WTC11 (cell line): ENCODE measurements at regions not wholly inside any gene's neighbourhood (a gene's known extent, or its start where the extent isn't known, plus 50 kb on each side); places are given as distances from the start of the nearest gene placed in this dataset.

Experiments used
- ATAC-seq: fragments of 200-7000 bp; cut with Tn5 transposase; 2 replicates; pipeline ENCODE4 v1.10.0; 2021; ENCODE audit warnings: mild to moderate bottlenecking, moderate library complexity
- CTCF ChIA-PET: fragments of 300-600 bp; sonication (Branson Sonifier 250); formaldehyde crosslinking; loops from one replicate; lab custom pipeline; 2021; ENCODE audit warnings: antibody characterized with exemption; lab: Charles Lee
- POLR2A ChIA-PET: fragments of 350-600 bp; sonication (Branson Sonifier 250); formaldehyde crosslinking; loops from one replicate; lab custom pipeline; 2021; ENCODE audit warnings: antibody characterized with exemption; lab: Charles Lee
- DNase-seq: peaks from one replicate; pipeline ENCODE4 v3.0.0; 2021; ENCODE audit warnings: low spot score
- H3K27ac Mint-ChIP-seq: 2 replicates; pipeline ENCODE4 v1.8.0; 2021; ENCODE audit warnings: mixed read lengths
- H3K27me3 Mint-ChIP-seq: 2 replicates; pipeline ENCODE4 v1.8.0; 2021; ENCODE audit warnings: low read depth, mild to moderate bottlenecking, moderate library complexity, mixed read lengths
- H3K36me3 Mint-ChIP-seq: 2 replicates; pipeline ENCODE4 v1.8.0; 2021; ENCODE audit warnings: mixed read lengths
- H3K4me1 Mint-ChIP-seq: 2 replicates; pipeline ENCODE4 v1.8.0; 2022; ENCODE audit warnings: mixed read lengths
- H3K4me3 Mint-ChIP-seq: 2 replicates; pipeline ENCODE4 v1.8.0; 2021; ENCODE audit warnings: mild to moderate bottlenecking, moderate library complexity, mixed read lengths
- H3K9me3 Mint-ChIP-seq: 2 replicates; pipeline ENCODE4 v1.8.0; 2021; ENCODE audit warnings: mixed read lengths
- ATF1 ChIP-seq: sonication (generic); formaldehyde crosslinking; IDR thresholded peaks from 2 replicates; pipeline ENCODE4 v1.8.1; 2023; ENCODE audit warnings: mild to moderate bottlenecking, moderate library complexity, missing genetic modification reagents
- CREM ChIP-seq: sonication (generic); formaldehyde crosslinking; IDR thresholded peaks from 2 replicates; pipeline ENCODE4 v1.8.1; 2022; ENCODE audit warnings: mild to moderate bottlenecking, missing genetic modification reagents, moderate library complexity
- ELF4 ChIP-seq: sonication (generic); formaldehyde crosslinking; IDR thresholded peaks from 2 replicates; pipeline ENCODE4 v1.8.1; 2022; ENCODE audit warnings: low read depth, mild to moderate bottlenecking, moderate library complexity, missing genetic modification reagents
- ETV6 ChIP-seq: sonication (generic); formaldehyde crosslinking; IDR thresholded peaks from 2 replicates; pipeline ENCODE4 v1.8.1; 2022; ENCODE audit warnings: mild to moderate bottlenecking, missing genetic modification reagents
- FOXJ3 ChIP-seq: sonication (generic); formaldehyde crosslinking; IDR thresholded peaks from 2 replicates; pipeline ENCODE4 v1.9.0; 2021; ENCODE audit warnings: missing genetic modification reagents, mild to moderate bottlenecking, borderline replicate concordance
- GRHL2 ChIP-seq: fragments of 250-450 bp; sonication (Bioruptor Pico); IDR thresholded peaks from 2 replicates; pipeline ENCODE4 v1.8.0; 2022; ENCODE audit warnings: mild to moderate bottlenecking, moderate library complexity; ENCODE audit not compliant: insufficient replicate concordance, severe bottlenecking
- GTF2I ChIP-seq: fragments of 250-450 bp; sonication (Bioruptor Pico); conservative IDR thresholded peaks from 2 replicates; pipeline ENCODE4 v1.4.0; 2021; ENCODE audit warnings: mild to moderate bottlenecking
- HMGXB4 ChIP-seq: sonication (generic); formaldehyde crosslinking; IDR thresholded peaks from 2 replicates; pipeline ENCODE4 v1.8.1; 2023; ENCODE audit warnings: mild to moderate bottlenecking, moderate library complexity, missing genetic modification reagents
- NR1H2 ChIP-seq: sonication (generic); formaldehyde crosslinking; IDR thresholded peaks from 2 replicates; pipeline ENCODE4 v1.9.0; 2021; ENCODE audit warnings: mild to moderate bottlenecking, moderate library complexity, missing genetic modification reagents
- OVOL2 ChIP-seq: fragments of 250-450 bp; sonication (Bioruptor Pico); IDR thresholded peaks from 2 replicates; pipeline ENCODE4 v1.9.0; 2021; ENCODE audit warnings: mild to moderate bottlenecking, borderline replicate concordance
- PRRX2 ChIP-seq: fragments of 250-450 bp; sonication (Bioruptor Pico); IDR thresholded peaks from 2 replicates; pipeline ENCODE4 v1.8.0; 2021; ENCODE audit warnings: mild to moderate bottlenecking
- SMAD3 ChIP-seq: sonication (generic); formaldehyde crosslinking; IDR thresholded peaks from 2 replicates; pipeline ENCODE4 v1.8.0; 2022; ENCODE audit warnings: missing genetic modification reagents, mild to moderate bottlenecking, borderline replicate concordance
- SMAD4 ChIP-seq: sonication (generic); formaldehyde crosslinking; IDR thresholded peaks from 2 replicates; pipeline ENCODE4 v1.8.0; 2022; ENCODE audit warnings: mild to moderate bottlenecking, missing genetic modification reagents
- STAT6 ChIP-seq: sonication (generic); formaldehyde crosslinking; conservative IDR thresholded peaks from 2 replicates; pipeline ENCODE4 v1.8.1; 2023; ENCODE audit warnings: mild to moderate bottlenecking, low read depth, missing genetic modification reagents, moderate library complexity
- TCF7 ChIP-seq: sonication (generic); formaldehyde crosslinking; IDR thresholded peaks from 2 replicates; pipeline ENCODE4 v1.8.0; 2022; ENCODE audit warnings: mild to moderate bottlenecking, low read depth, missing genetic modification reagents, moderate library complexity
- TP53 ChIP-seq: sonication (generic); formaldehyde crosslinking; IDR thresholded peaks from 2 replicates; pipeline ENCODE4 v1.8.1; 2023; ENCODE audit warnings: mild to moderate bottlenecking, missing genetic modification reagents
- USF1 ChIP-seq: sonication (generic); formaldehyde crosslinking; IDR thresholded peaks from 2 replicates; pipeline ENCODE4 v1.8.0; 2022; ENCODE audit warnings: mild to moderate bottlenecking, missing genetic modification reagents
- TF ChIP-seq, protein P1 (sequence below): sonication (generic); formaldehyde crosslinking; IDR thresholded peaks from 2 replicates; pipeline ENCODE4 v1.8.0; 2022; ENCODE audit warnings: mild to moderate bottlenecking, missing genetic modification reagents
- TF ChIP-seq, protein P2 (sequence below): sonication (generic); formaldehyde crosslinking; IDR thresholded peaks from 2 replicates; pipeline ENCODE4 v1.8.1; 2022; ENCODE audit warnings: mild to moderate bottlenecking, missing genetic modification reagents, moderate library complexity, borderline replicate concordance
- TF ChIP-seq, protein P3 (sequence below): sonication (generic); formaldehyde crosslinking; IDR thresholded peaks from 2 replicates; pipeline ENCODE4 v1.8.1; 2022; ENCODE audit warnings: low read depth, mild to moderate bottlenecking, moderate library complexity, missing genetic modification reagents, borderline replicate concordance
- TF ChIP-seq, protein P4 (sequence below): sonication (generic); formaldehyde crosslinking; IDR thresholded peaks from 2 replicates; pipeline ENCODE4 v1.8.1; 2023; ENCODE audit warnings: mild to moderate bottlenecking, missing genetic modification reagents

DNA sequence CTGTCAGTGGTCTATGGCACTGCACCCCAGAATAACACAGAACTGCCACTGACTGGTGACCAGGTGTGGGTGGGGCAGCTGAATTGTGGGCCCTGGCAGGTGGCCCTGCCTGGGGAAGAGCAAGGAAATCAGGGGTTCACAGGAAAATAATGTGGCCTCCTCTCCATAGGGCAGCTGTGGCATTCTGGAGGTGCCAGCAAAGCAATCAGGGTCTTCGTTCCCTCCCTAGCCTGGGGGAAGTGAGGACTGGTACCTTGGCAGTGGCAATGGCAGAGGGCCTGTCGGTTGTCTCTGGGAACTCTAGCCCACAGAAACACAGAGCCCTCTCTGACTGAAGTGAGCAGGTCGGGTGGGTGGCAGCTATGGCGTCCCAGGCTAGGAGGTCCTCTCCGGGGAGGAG is 223.0 kb downstream of the GRIA2 start (continued):
- TF ChIP-seq, protein P1, sequence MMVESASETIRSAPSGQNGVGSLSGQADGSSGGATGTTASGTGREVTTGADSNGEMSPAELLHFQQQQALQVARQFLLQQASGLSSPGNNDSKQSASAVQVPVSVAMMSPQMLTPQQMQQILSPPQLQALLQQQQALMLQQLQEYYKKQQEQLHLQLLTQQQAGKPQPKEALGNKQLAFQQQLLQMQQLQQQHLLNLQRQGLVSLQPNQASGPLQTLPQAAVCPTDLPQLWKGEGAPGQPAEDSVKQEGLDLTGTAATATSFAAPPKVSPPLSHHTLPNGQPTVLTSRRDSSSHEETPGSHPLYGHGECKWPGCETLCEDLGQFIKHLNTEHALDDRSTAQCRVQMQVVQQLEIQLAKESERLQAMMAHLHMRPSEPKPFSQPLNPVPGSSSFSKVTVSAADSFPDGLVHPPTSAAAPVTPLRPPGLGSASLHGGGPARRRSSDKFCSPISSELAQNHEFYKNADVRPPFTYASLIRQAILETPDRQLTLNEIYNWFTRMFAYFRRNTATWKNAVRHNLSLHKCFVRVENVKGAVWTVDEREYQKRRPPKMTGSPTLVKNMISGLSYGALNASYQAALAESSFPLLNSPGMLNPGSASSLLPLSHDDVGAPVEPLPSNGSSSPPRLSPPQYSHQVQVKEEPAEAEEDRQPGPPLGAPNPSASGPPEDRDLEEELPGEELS = no peak
- TF ChIP-seq ATF1 (CRISPR knock-in tag) (no peak), NR1H2 (no peak), PRRX2 (CRISPR knock-in tag) (no peak), ETV6 (CRISPR knock-in tag) (no peak), OVOL2 (CRISPR knock-in tag) (no peak), TP53 (CRISPR knock-in tag) (no peak), ELF4 (CRISPR knock-in tag) (no peak)

GRCh38 chr4:157425897-157426296 is 205.4 kb downstream of the GRIA2 start:
- H3K27me3 Mint-ChIP-seq = no peaks in the 10 kb centered on the region
- CTCF ChIA-PET = no interaction called here
- H3K4me3 Mint-ChIP-seq = no peak overlapping the region
- no peak for TF ChIP-seq GTF2I
- TF ChIP-seq, protein P2, sequence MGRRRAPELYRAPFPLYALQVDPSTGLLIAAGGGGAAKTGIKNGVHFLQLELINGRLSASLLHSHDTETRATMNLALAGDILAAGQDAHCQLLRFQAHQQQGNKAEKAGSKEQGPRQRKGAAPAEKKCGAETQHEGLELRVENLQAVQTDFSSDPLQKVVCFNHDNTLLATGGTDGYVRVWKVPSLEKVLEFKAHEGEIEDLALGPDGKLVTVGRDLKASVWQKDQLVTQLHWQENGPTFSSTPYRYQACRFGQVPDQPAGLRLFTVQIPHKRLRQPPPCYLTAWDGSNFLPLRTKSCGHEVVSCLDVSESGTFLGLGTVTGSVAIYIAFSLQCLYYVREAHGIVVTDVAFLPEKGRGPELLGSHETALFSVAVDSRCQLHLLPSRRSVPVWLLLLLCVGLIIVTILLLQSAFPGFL = no peak
- no peak for DNase-seq
- no peak overlapping the region for H3K27ac Mint-ChIP-seq
- POLR2A ChIA-PET = no interaction called here
- H3K4me1 Mint-ChIP-seq = no peaks in the 10 kb centered on the region
- no peak for ATAC-seq
- peaks cover 6% of the 10 kb centered on the region for H3K36me3 Mint-ChIP-seq
- peaks cover 21% of the 10 kb centered on the region for H3K9me3 Mint-ChIP-seq

DNA sequence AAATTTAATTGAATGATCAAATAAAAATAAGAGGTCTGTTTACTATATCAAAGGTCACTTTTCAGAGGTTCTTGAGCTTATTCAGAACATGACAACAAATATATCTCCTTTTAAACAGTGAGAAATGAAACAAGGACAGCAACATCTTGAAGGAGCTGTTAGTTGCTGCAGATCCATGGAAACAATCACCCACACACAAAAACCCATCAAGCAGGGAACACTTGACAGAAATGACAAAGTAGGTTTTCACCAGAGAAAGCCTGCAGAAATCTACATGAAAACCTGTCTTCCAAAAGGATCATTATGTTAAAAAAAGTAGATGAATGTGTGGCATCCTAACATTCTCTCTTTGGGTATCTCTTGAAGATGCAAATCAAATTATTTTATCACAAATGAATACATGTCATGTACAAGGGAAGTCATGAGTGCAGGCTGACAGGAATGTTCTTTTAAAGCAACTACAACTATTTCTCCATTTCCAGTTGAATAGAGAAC is 203.0 kb downstream of the GRIA2 start:
- ChIA-PET POLR2A (no interaction called here), CTCF (no interaction called here)
- Mint-ChIP-seq H3K4me3 (no peak overlapping the region), H3K4me1 (no peaks in the 10 kb centered on the region), H3K9me3 (peaks cover 21% of the 10 kb centered on the region), H3K27ac (no peak overlapping the region), H3K27me3 (no peaks in the 10 kb centered on the region), H3K36me3 (peaks cover 6% of the 10 kb centered on the region)
- DNase-seq = no peak
- no peak for ATAC-seq
- TF ChIP-seq, protein P2 = no peak
- TF ChIP-seq, protein P3, sequence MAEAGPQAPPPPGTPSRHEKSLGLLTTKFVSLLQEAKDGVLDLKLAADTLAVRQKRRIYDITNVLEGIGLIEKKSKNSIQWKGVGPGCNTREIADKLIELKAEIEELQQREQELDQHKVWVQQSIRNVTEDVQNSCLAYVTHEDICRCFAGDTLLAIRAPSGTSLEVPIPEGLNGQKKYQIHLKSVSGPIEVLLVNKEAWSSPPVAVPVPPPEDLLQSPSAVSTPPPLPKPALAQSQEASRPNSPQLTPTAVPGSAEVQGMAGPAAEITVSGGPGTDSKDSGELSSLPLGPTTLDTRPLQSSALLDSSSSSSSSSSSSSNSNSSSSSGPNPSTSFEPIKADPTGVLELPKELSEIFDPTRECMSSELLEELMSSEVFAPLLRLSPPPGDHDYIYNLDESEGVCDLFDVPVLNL = no peak
- no peak for TF ChIP-seq ELF4 (CRISPR knock-in tag)
- TF ChIP-seq HMGXB4 (CRISPR knock-in tag) = no peak
- TF ChIP-seq TCF7 = no peak
- no peak for TF ChIP-seq SMAD3
- TF ChIP-seq CREM (CRISPR knock-in tag) = no peak
- TF ChIP-seq TP53 (CRISPR knock-in tag) = no peak
- TF ChIP-seq STAT6 (CRISPR knock-in tag) = no peak
- no peak for TF ChIP-seq USF1 (CRISPR knock-in tag)
- no peak for TF ChIP-seq SMAD4 (CRISPR knock-in tag)
- no peak for TF ChIP-seq FOXJ3 (CRISPR knock-in tag)
- TF ChIP-seq, protein P4, sequence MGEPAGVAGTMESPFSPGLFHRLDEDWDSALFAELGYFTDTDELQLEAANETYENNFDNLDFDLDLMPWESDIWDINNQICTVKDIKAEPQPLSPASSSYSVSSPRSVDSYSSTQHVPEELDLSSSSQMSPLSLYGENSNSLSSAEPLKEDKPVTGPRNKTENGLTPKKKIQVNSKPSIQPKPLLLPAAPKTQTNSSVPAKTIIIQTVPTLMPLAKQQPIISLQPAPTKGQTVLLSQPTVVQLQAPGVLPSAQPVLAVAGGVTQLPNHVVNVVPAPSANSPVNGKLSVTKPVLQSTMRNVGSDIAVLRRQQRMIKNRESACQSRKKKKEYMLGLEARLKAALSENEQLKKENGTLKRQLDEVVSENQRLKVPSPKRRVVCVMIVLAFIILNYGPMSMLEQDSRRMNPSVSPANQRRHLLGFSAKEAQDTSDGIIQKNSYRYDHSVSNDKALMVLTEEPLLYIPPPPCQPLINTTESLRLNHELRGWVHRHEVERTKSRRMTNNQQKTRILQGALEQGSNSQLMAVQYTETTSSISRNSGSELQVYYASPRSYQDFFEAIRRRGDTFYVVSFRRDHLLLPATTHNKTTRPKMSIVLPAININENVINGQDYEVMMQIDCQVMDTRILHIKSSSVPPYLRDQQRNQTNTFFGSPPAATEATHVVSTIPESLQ = no peak
- no peak for TF ChIP-seq NR1H2
- no peak for TF ChIP-seq GRHL2 (CRISPR knock-in tag)
